ENCODE measurements at regions not wholly inside any gene's neighbourhood (a gene's known extent, or its start where the extent isn't known, plus 50 kb on each side); places are given as distances from the start of the nearest gene placed in this dataset.

- no peaks in the 10 kb centered on the region for H4K20me1 ChIP-seq (ENCODE audit: insufficient read depth)
- BruUV-seq (replicated peaks) = no TSS peak
- no peak overlapping the region for H3K4me3 ChIP-seq
- no peak overlapping the region for H2AFZ ChIP-seq
- no peak for DNase-seq
- no peaks in the 10 kb centered on the region for H3K79me2 ChIP-seq (ENCODE audit: low read depth)
- no peaks in the 10 kb centered on the region for H3K4me1 ChIP-seq (replicated peaks; ENCODE audit: insufficient read depth)
- ChIA-PET POLR2A (ENCODE audit: unreplicated experiment) (no interaction called here), CTCF (no interaction called here)
- intact Hi-C loops (cut with micrococcal nuclease; ENCODE audit: unreplicated experiment) = no loop called here
- H3K9me3 ChIP-seq (ENCODE audit: insufficient read depth, low read depth) = no peaks in the 10 kb centered on the region
- no peaks in the 10 kb centered on the region for H3K27me3 ChIP-seq (ENCODE audit: insufficient read depth, low read depth)
- H3K36me3 ChIP-seq (ENCODE audit: low read depth) = no peaks in the 10 kb centered on the region
- H3K4me2 ChIP-seq = no peak overlapping the region
- no peaks in the 10 kb centered on the region for H3K9me2 ChIP-seq (ENCODE audit: insufficient read depth)
- H3K27ac ChIP-seq = no peak overlapping the region
- no peak for TF ChIP-seq EZH2 (IDR thresholded peaks at IDR 0.05; ENCODE audit: low read depth)
- TF ChIP-seq, protein P1, sequence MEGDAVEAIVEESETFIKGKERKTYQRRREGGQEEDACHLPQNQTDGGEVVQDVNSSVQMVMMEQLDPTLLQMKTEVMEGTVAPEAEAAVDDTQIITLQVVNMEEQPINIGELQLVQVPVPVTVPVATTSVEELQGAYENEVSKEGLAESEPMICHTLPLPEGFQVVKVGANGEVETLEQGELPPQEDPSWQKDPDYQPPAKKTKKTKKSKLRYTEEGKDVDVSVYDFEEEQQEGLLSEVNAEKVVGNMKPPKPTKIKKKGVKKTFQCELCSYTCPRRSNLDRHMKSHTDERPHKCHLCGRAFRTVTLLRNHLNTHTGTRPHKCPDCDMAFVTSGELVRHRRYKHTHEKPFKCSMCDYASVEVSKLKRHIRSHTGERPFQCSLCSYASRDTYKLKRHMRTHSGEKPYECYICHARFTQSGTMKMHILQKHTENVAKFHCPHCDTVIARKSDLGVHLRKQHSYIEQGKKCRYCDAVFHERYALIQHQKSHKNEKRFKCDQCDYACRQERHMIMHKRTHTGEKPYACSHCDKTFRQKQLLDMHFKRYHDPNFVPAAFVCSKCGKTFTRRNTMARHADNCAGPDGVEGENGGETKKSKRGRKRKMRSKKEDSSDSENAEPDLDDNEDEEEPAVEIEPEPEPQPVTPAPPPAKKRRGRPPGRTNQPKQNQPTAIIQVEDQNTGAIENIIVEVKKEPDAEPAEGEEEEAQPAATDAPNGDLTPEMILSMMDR (conservative IDR thresholded peaks at IDR 0.05) = no peak
- H3F3A ChIP-seq (ENCODE audit: insufficient read depth, low read depth) = no peaks in the 10 kb centered on the region
Observed at GRCh38 chr18:42568773-42569172, 546.7 kb downstream of the RIT2 start.

DNA sequence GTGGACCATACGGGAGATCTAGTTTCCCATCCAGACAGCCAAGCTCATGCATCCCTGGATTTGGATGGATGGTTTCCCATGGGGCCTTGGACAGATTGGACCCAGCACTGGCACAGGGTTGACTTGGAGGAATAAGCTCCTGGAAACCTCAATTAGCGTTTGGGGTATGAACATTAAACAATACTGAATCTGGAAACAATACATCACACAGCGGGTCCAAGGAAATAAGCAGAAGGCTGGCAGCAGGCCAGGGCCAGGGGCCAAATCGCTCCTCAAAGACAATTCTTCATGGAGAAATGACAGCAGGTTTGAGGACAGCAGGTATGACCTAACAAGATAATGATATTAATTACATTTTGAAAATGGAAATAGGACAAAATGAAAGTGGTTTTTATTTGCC, 540.6 kb downstream of the RIT2 start:
- Histone ChIP-seq H3K4me3 (no peak overlapping the region), H3K4me2 (no peak overlapping the region), H3K4me1 (replicated peaks; ENCODE audit: insufficient read depth) (no peaks in the 10 kb centered on the region), H3K27me3 (ENCODE audit: insufficient read depth, low read depth) (no peaks in the 10 kb centered on the region), H3K36me3 (ENCODE audit: low read depth) (no peaks in the 10 kb centered on the region), H2AFZ (no peak overlapping the region), H4K20me1 (ENCODE audit: insufficient read depth) (no peaks in the 10 kb centered on the region), H3K79me2 (ENCODE audit: low read depth) (no peaks in the 10 kb centered on the region), H3K9me2 (ENCODE audit: insufficient read depth) (no peaks in the 10 kb centered on the region), H3F3A (ENCODE audit: insufficient read depth, low read depth) (no peaks in the 10 kb centered on the region), H3K27ac (no peak overlapping the region), H3K9me3 (ENCODE audit: insufficient read depth, low read depth) (no peaks in the 10 kb centered on the region)
- intact Hi-C loops (cut with micrococcal nuclease; ENCODE audit: unreplicated experiment) = no loop called here
- no TSS peak for BruUV-seq (replicated peaks)
- ChIA-PET CTCF (no interaction called here), POLR2A (ENCODE audit: unreplicated experiment) (no interaction called here)
- DNase-seq = no peak
- TF ChIP-seq, protein P1 (conservative IDR thresholded peaks at IDR 0.05) = no peak
- no peak for TF ChIP-seq EZH2 (IDR thresholded peaks at IDR 0.05; ENCODE audit: low read depth)

GRCh38 chr18:42576124-42576523, 539.4 kb downstream of the RIT2 start:
- no peaks in the 10 kb centered on the region for H3K9me3 ChIP-seq (ENCODE audit: insufficient read depth, low read depth)
- H2AFZ ChIP-seq = no peak overlapping the region
- no peaks in the 10 kb centered on the region for H3K9me2 ChIP-seq (ENCODE audit: insufficient read depth)
- TF ChIP-seq, protein P1 (conservative IDR thresholded peaks at IDR 0.05) = no peak
- no peak for TF ChIP-seq EZH2 (IDR thresholded peaks at IDR 0.05; ENCODE audit: low read depth)
- H3K4me3 ChIP-seq = no peak overlapping the region
- H3K79me2 ChIP-seq (ENCODE audit: low read depth) = no peaks in the 10 kb centered on the region
- H3K27me3 ChIP-seq (ENCODE audit: insufficient read depth, low read depth) = no peaks in the 10 kb centered on the region
- intact Hi-C loops (cut with micrococcal nuclease; ENCODE audit: unreplicated experiment) = no loop called here
- no peak overlapping the region for H3K4me2 ChIP-seq
- no TSS peak for BruUV-seq (replicated peaks)
- H3K4me1 ChIP-seq (replicated peaks; ENCODE audit: insufficient read depth) = no peaks in the 10 kb centered on the region
- CTCF ChIA-PET = no interaction called here
- no peak overlapping the region for H3K27ac ChIP-seq
- no peaks in the 10 kb centered on the region for H4K20me1 ChIP-seq (ENCODE audit: insufficient read depth)
- no peak for DNase-seq
- no peaks in the 10 kb centered on the region for H3F3A ChIP-seq (ENCODE audit: insufficient read depth, low read depth)
- no peaks in the 10 kb centered on the region for H3K36me3 ChIP-seq (ENCODE audit: low read depth)
- POLR2A ChIA-PET (ENCODE audit: unreplicated experiment) = no interaction called here
